ENCODE measurements at regions not wholly inside any gene's neighbourhood (a gene's known extent, or its start where the extent isn't known, plus 50 kb on each side); places are given as distances from the start of the nearest gene placed in this dataset.

DNA sequence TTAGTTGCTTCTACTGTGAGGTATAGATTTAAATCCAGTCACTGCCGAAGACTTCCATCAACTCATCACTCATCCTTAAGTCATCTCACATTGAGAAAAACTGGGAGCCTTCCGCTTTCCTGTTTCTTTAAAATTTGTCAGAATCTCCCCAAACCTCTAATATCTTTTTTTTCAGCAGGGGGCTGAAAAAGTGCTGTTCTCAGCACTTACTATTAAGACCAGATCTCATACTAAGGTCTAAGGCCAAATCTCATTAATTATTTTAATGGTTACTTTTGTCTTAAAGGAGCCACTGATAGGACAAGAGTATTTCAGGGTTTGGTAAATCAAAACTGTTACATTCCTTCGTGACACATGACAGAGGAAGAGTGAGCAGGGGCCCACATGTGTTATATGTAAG lies 134.6 kb upstream of the PRSS3 start:
- TF ChIP-seq, protein P1, sequence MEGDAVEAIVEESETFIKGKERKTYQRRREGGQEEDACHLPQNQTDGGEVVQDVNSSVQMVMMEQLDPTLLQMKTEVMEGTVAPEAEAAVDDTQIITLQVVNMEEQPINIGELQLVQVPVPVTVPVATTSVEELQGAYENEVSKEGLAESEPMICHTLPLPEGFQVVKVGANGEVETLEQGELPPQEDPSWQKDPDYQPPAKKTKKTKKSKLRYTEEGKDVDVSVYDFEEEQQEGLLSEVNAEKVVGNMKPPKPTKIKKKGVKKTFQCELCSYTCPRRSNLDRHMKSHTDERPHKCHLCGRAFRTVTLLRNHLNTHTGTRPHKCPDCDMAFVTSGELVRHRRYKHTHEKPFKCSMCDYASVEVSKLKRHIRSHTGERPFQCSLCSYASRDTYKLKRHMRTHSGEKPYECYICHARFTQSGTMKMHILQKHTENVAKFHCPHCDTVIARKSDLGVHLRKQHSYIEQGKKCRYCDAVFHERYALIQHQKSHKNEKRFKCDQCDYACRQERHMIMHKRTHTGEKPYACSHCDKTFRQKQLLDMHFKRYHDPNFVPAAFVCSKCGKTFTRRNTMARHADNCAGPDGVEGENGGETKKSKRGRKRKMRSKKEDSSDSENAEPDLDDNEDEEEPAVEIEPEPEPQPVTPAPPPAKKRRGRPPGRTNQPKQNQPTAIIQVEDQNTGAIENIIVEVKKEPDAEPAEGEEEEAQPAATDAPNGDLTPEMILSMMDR (IDR thresholded peaks at IDR 0.05): no peak
- no peak for TF ChIP-seq EP300 (IDR thresholded peaks at IDR 0.05)
- no peak for TF ChIP-seq POLR2A (IDR thresholded peaks at IDR 0.05)
- no peak for TF ChIP-seq POLR2AphosphoS5 (IDR thresholded peaks at IDR 0.05)

Data from upper lobe of left lung (tissue), 4 donors.